A673 (cell line): ENCODE measurements at regions not wholly inside any gene's neighbourhood (a gene's known extent, or its start where the extent isn't known, plus 50 kb on each side); places are given as distances from the start of the nearest gene placed in this dataset.

Experiments
- CTCF ChIP-seq: fragments of 300-800, 200-600 bp; sonication (generic); conservative IDR thresholded peaks from 2 replicates; pipeline ENCODE4 v1.5.1; 2017; ENCODE audit warnings: low read depth, mild to moderate bottlenecking, antibody characterized with exemption, low read length, moderate library complexity, mixed read lengths
- EZH2 ChIP-seq: fragments of 200-600 bp; sonication (generic); IDR thresholded peaks from 2 replicates; pipeline ENCODE4 v1.6.1; 2017; ENCODE audit warnings: borderline replicate concordance, low read depth, mild to moderate bottlenecking, mixed read lengths, antibody characterized with exemption, low read length; ENCODE audit not compliant: poor library complexity, severe bottlenecking

- TF ChIP-seq CTCF: no peak
- no peak for TF ChIP-seq EZH2
These were observed 106.3 kb upstream of the LY86 start for GRCh38 chr6:6482256-6482655.
